Transverse colon (tissue), 4 donors: ENCODE measurements at regions not wholly inside any gene's neighbourhood (a gene's known extent, or its start where the extent isn't known, plus 50 kb on each side); places are given as distances from the start of the nearest gene placed in this dataset.

ENCODE experiments used
- EP300 ChIP-seq: sonication (generic); formaldehyde crosslinking; IDR thresholded peaks from one replicate; pipeline ENCODE4 v1.6.1; 2017; ENCODE audit warnings: antibody characterized with exemption, low read depth
- POLR2A ChIP-seq: fragments of 450-650 bp; IDR thresholded peaks from one replicate; pipeline ENCODE4 v1.6.1; 2016; ENCODE audit warnings: antibody characterized with exemption, mild to moderate bottlenecking, moderate library complexity
- POLR2AphosphoS5 ChIP-seq, 3 donors: sonication (generic); formaldehyde crosslinking; IDR thresholded peaks; one replicate each; pipeline ENCODE4 v1.6.1; 2016; ENCODE audit warnings: antibody characterized with exemption in 3 of 3
- TF ChIP-seq, protein P1 (sequence below), 5 experiments: fragments of 200-600 bp in 3 of 5; fragments of 450-650 bp in 2 of 5; sonication (generic) in 3 of 5; IDR thresholded peaks; 1 replicate in 2 of 5; 2 replicates in 3 of 5; pipeline ENCODE4 v1.5.1; 2016 to 2017; ENCODE audit warnings: antibody characterized with exemption in 5 of 5, inconsistent platforms in 3 of 5, mild to moderate bottlenecking in 2 of 5, moderate library complexity in 1 of 5

DNA sequence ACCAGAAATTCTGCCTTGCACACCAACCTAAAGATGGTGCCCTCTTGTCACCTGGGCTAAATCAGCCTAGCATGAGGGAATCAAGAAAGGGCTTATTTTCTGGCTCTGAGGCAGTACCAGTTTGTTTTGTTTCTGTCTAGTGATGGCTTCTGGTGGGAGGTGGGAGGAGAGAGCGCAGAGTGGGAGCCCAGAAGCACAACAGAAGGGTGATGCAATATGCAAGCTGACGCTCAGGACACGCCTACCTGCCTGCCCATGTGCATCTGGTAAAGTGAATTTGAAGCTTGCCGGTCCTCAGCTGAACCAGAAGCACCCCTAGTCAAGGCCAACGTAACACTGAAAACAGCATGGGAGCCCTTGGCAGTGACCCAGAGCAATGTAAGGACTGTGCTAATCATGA, 138.4 kb upstream of the TIAM1 start:
- TF ChIP-seq, protein P1, sequence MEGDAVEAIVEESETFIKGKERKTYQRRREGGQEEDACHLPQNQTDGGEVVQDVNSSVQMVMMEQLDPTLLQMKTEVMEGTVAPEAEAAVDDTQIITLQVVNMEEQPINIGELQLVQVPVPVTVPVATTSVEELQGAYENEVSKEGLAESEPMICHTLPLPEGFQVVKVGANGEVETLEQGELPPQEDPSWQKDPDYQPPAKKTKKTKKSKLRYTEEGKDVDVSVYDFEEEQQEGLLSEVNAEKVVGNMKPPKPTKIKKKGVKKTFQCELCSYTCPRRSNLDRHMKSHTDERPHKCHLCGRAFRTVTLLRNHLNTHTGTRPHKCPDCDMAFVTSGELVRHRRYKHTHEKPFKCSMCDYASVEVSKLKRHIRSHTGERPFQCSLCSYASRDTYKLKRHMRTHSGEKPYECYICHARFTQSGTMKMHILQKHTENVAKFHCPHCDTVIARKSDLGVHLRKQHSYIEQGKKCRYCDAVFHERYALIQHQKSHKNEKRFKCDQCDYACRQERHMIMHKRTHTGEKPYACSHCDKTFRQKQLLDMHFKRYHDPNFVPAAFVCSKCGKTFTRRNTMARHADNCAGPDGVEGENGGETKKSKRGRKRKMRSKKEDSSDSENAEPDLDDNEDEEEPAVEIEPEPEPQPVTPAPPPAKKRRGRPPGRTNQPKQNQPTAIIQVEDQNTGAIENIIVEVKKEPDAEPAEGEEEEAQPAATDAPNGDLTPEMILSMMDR (IDR thresholded peaks at IDR 0.05) = no peak
- TF ChIP-seq POLR2A = no peak
- no peak for TF ChIP-seq EP300
- no peak for TF ChIP-seq POLR2AphosphoS5 (IDR thresholded peaks at IDR 0.05)
